ENCODE measurements at regions not wholly inside any gene's neighbourhood (a gene's known extent, or its start where the extent isn't known, plus 50 kb on each side); places are given as distances from the start of the nearest gene placed in this dataset.
A peak's percentile ranks its signal among the peaks of the same experiment; 100 is the strongest.

- intact Hi-C loops (cut with DNase I; ENCODE audit: low total_unique reads): no loop called here
- peak overlapping the region; percentile 37 to 75 for H3K27ac ChIP-seq
- H3K4me1 ChIP-seq: peaks cover 0 to 17% of the 10 kb centered on the region in 2 donors
- no peak overlapping the region for H3K4me3 ChIP-seq
- TF ChIP-seq CTCF (IDR thresholded peaks at IDR 0.05) (no peak), POLR2A (IDR thresholded peaks at IDR 0.05) (no peak)
- H3K27me3 ChIP-seq: no peaks in the 10 kb centered on the region
- no peak for DNase-seq
- H3K9me3 ChIP-seq: no peaks in the 10 kb centered on the region
- no peaks in the 10 kb centered on the region for H3K36me3 ChIP-seq
Measured at GRCh38 chr3:187909866-187910265, 164.6 kb upstream of the BCL6 start.

GRCh38 chr3:187912007-187912406 lies 166.7 kb upstream of the BCL6 start:
- H3K27ac ChIP-seq: peak overlapping the region; percentile 62 to 75
- TF ChIP-seq CTCF (IDR thresholded peaks at IDR 0.05) (no peak), POLR2A (IDR thresholded peaks at IDR 0.05) (no peak)
- no peak overlapping the region for H3K4me3 ChIP-seq
- intact Hi-C loops (cut with DNase I; ENCODE audit: low total_unique reads): no loop called here
- no peaks in the 10 kb centered on the region for H3K9me3 ChIP-seq
- no peaks in the 10 kb centered on the region for H3K27me3 ChIP-seq
- peaks cover 0 to 12% of the 10 kb centered on the region in 2 donors for H3K4me1 ChIP-seq
- no peaks in the 10 kb centered on the region for H3K36me3 ChIP-seq
- DNase-seq: no peak

- peak in 1 of 2 donors; percentile 25 for DNase-seq
- Histone ChIP-seq H3K27ac (peak overlapping the region; percentile 62 to 75), H3K4me1 (peaks cover 0 to 16% of the 10 kb centered on the region in 2 donors), H3K36me3 (no peaks in the 10 kb centered on the region), H3K9me3 (no peaks in the 10 kb centered on the region), H3K27me3 (no peaks in the 10 kb centered on the region), H3K4me3 (no peak overlapping the region)
- no peak for TF ChIP-seq CTCF (IDR thresholded peaks at IDR 0.05)
- TF ChIP-seq POLR2A (IDR thresholded peaks at IDR 0.05): no peak
- intact Hi-C loops (cut with DNase I; ENCODE audit: low total_unique reads): no loop called here
Measured at GRCh38 chr3:187913617-187914033, 168.4 kb upstream of the BCL6 start.

GRCh38 chr3:187914231-187914630 lies 169.0 kb upstream of the BCL6 start:
- TF ChIP-seq CTCF (IDR thresholded peaks at IDR 0.05) (no peak), POLR2A (IDR thresholded peaks at IDR 0.05) (no peak)
- DNase-seq: peak in 1 of 2 donors; percentile 50
- H3K4me1 ChIP-seq: peaks cover 0 to 16% of the 10 kb centered on the region in 2 donors

GRCh38 chr3:187916072-187916471 lies 170.8 kb upstream of the BCL6 start:
- TF ChIP-seq POLR2A (IDR thresholded peaks at IDR 0.05): no peak
- no peak for DNase-seq
- Histone ChIP-seq H3K4me1 (peaks cover 0 to 5% of the 10 kb centered on the region in 2 donors), H3K4me3 (no peak overlapping the region), H3K27ac (peak overlapping the region in 1 of 2 donors; percentile 75), H3K9me3 (no peaks in the 10 kb centered on the region), H3K36me3 (no peaks in the 10 kb centered on the region), H3K27me3 (no peaks in the 10 kb centered on the region)
- intact Hi-C loops (cut with DNase I; ENCODE audit: low total_unique reads): no loop called here

More at GRCh38 chr3:187914231-187914630, 169.0 kb upstream of the BCL6 start:
- Histone ChIP-seq H3K9me3 (no peaks in the 10 kb centered on the region), H3K36me3 (no peaks in the 10 kb centered on the region), H3K27ac (peak overlapping the region; percentile 62 to 75), H3K4me3 (no peak overlapping the region), H3K27me3 (no peaks in the 10 kb centered on the region)
- intact Hi-C loops (cut with DNase I; ENCODE audit: low total_unique reads): no loop called here

Measured in uterus (tissue), 3 donors.